GM12878 (cell line): ENCODE measurements at regions not wholly inside any gene's neighbourhood (a gene's known extent, or its start where the extent isn't known, plus 50 kb on each side); places are given as distances from the start of the nearest gene placed in this dataset.

Experiments used
- ATAC-seq: fragments of 200-7000 bp; cut with Tn5 transposase; 3 replicates; pipeline ENCODE4 v1.9.1; 2020; ENCODE audit warnings: mild to moderate bottlenecking, moderate library complexity
- BruUV-seq: library from RNA; stranded (reverse); fragments of 400-500 nt; replicated peaks from 2 replicates; lab custom pipeline; 2021; lab: Mats Ljungman, UMichigan
- CTCF ChIA-PET: fragments of 300-600 bp; sonication (Branson Sonifier 250); formaldehyde crosslinking; extraction: SDS; loops from one replicate; lab custom pipeline; 2021; ENCODE audit warnings: inconsistent platforms; lab: Yijun Ruan, JAX
- POLR2A ChIA-PET: fragments of 350-600 bp; formaldehyde crosslinking; extraction: SDS; loops from one replicate; lab custom pipeline; 2021; ENCODE audit warnings: inconsistent platforms; lab: Charles Lee
- RAD21 ChIA-PET: fragments of 300-600 bp; sonication (Branson Sonifier 250); formaldehyde crosslinking; loops from one replicate; lab custom pipeline; 2023; ENCODE audit warnings: antibody characterized with exemption; ENCODE audit not compliant: unreplicated experiment; lab: Charles Lee
- SMC1A ChIA-PET: fragments of 300-600 bp; sonication (Branson Sonifier 250); formaldehyde crosslinking; loops from one replicate; lab custom pipeline; 2023; ENCODE audit not compliant: unreplicated experiment, uncharacterized antibody; lab: Charles Lee
- DNase-seq: peaks from one replicate; pipeline ENCODE4 v3.0.0-alpha.2; 2011; ENCODE audit warnings: low read depth, low spot score
- FAIRE-seq: peaks from 3 replicates; lab custom pipeline; 2011; peaks lifted over from hg19 to GRCh38; lab: Jason Lieb, UNC
- H2AFZ ChIP-seq: 2 replicates; pipeline ENCODE4 v1.6.0; 2011; ENCODE audit warnings: low read depth, low read length, control low read depth; ENCODE audit not compliant: control insufficient read depth
- H3K27ac ChIP-seq: 2 replicates; pipeline ENCODE4 v1.5.1; 2011; ENCODE audit warnings: control low read depth; ENCODE audit not compliant: control insufficient read depth, insufficient read depth
- H3K27me3 ChIP-seq, 2 experiments: replicated peaks in 1 of 2; 2 replicates each; pipeline versions ENCODE4 v1.6.0 to v1.6.1; 2011; ENCODE audit warnings: low read length in 1 of 2; ENCODE audit not compliant: control insufficient read depth in 2 of 2, insufficient read depth in 2 of 2
- H3K36me3 ChIP-seq, 2 experiments: 2 replicates each; pipeline ENCODE4 v1.5.1; 2011; ENCODE audit warnings: low read length in 1 of 2; ENCODE audit not compliant: control insufficient read depth in 2 of 2, insufficient read depth in 2 of 2
- H3K4me1 ChIP-seq: 2 replicates; pipeline ENCODE4 v1.6.1; 2011; ENCODE audit warnings: mild to moderate bottlenecking, low read length, moderate library complexity, mixed read lengths; ENCODE audit not compliant: control insufficient read depth, insufficient read depth
- H3K4me2 ChIP-seq: 2 replicates; pipeline ENCODE4 v1.6.0; 2011; ENCODE audit warnings: control low read depth; ENCODE audit not compliant: control insufficient read depth, insufficient read depth
- H3K4me3 ChIP-seq: fragments of 200-600 bp; sonication (generic); 2 replicates; pipeline ENCODE4 v1.5.1; 2016
- H3K79me2 ChIP-seq: 2 replicates; pipeline ENCODE4 v1.6.0; 2011; ENCODE audit warnings: low read length; ENCODE audit not compliant: control insufficient read depth, insufficient read depth
- H3K9ac ChIP-seq: 2 replicates; pipeline ENCODE4 v1.8.0; 2011; ENCODE audit warnings: low read length, control low read depth, mixed read lengths; ENCODE audit not compliant: control insufficient read depth, insufficient read depth
- H3K9me3 ChIP-seq: replicated peaks from 3 replicates; pipeline ENCODE4 v1.5.1; 2011; ENCODE audit warnings: mild to moderate bottlenecking, low read length; ENCODE audit not compliant: control insufficient read depth, insufficient read depth
- H4K20me1 ChIP-seq: 2 replicates; pipeline ENCODE4 v1.6.0; 2011; ENCODE audit not compliant: control insufficient read depth, insufficient read depth
- BRCA1 ChIP-seq: IDR thresholded peaks from 2 replicates; pipeline ENCODE4 v1.6.1; 2011; ENCODE audit warnings: low read depth, low read length, improper control_type of control experiment
- CHD4 ChIP-seq: fragments of 200-600 bp; sonication (generic); IDR thresholded peaks from 2 replicates; pipeline ENCODE4 v1.6.1; 2016; ENCODE audit warnings: mild to moderate bottlenecking
- EED ChIP-seq: sonication (generic); IDR thresholded peaks from 2 replicates; pipeline ENCODE4 v1.6.1; 2016; ENCODE audit warnings: antibody characterized with exemption, low read depth
- EGR1 ChIP-seq, 2 experiments: IDR thresholded peaks; 1 replicate in 1 of 2; 2 replicates in 1 of 2; pipeline ENCODE4 v1.6.1; 2011 to 2012; ENCODE audit warnings: low read depth in 2 of 2, low read length in 2 of 2, borderline replicate concordance in 1 of 2, mild to moderate bottlenecking in 1 of 2, moderate library complexity in 1 of 2
- ESRRA ChIP-seq: IDR thresholded peaks from 2 replicates; pipeline ENCODE4 v1.6.1; 2012; ENCODE audit warnings: mild to moderate bottlenecking, low read length, improper control_type of control experiment
- KAT2A ChIP-seq: conservative IDR thresholded peaks from 2 replicates; pipeline ENCODE4 v1.6.1; 2011; ENCODE audit warnings: low read depth, low read length; ENCODE audit not compliant: control insufficient read depth
- NBN ChIP-seq: fragments of 450-650 bp; IDR thresholded peaks from 2 replicates; pipeline ENCODE4 v1.6.1; 2016
- RB1 ChIP-seq: fragments of 450-650 bp; formaldehyde crosslinking; IDR thresholded peaks from 2 replicates; pipeline ENCODE4 v1.6.1; 2017; ENCODE audit warnings: mild to moderate bottlenecking, borderline replicate concordance
- SMAD1 ChIP-seq: fragments of 450-650 bp; IDR thresholded peaks from 2 replicates; pipeline ENCODE4 v1.6.1; 2018; ENCODE audit warnings: mild to moderate bottlenecking, low read depth; ENCODE audit not compliant: partially characterized antibody
- SMC3 ChIP-seq: IDR thresholded peaks from 2 replicates; pipeline ENCODE4 v1.6.1; 2011; ENCODE audit warnings: low read length, improper control_type of control experiment, borderline replicate concordance
- STAT1 ChIP-seq: fragments of 450-650 bp; conservative IDR thresholded peaks from 2 replicates; pipeline ENCODE4 v1.6.1; 2014; ENCODE audit warnings: antibody characterized with exemption, mild to moderate bottlenecking
- YY1 ChIP-seq: IDR thresholded peaks from 2 replicates; pipeline ENCODE4 v1.6.1; 2011; ENCODE audit warnings: low read depth, mild to moderate bottlenecking, low read length
- WGBS: methylation state at CpG from one replicate; pipeline ENCODE4 v1.1.6; 2016; ENCODE audit warnings: low lambda C conversion rate; ENCODE audit not compliant: insufficient replicate concordance, insufficient coverage; ENCODE audit errors: missing lambda C conversion rate; 5-methylcytosine and 5-hydroxymethylcytosine counted together
- in situ Hi-C: fragments of 300-500 bp; cut with MboI; formaldehyde crosslinking; loops from 9 replicates; pipeline ENCODE4 v1.14.3; 2018; ENCODE audit warnings: mixed read lengths
- intact Hi-C: fragments of 100-400 bp; cut with micrococcal nuclease; formaldehyde crosslinking; loops from one replicate; pipeline ENCODE4 v1.14.2; 2022; ENCODE audit not compliant: unreplicated experiment
- TF ChIP-seq, protein P1 (sequence below): IDR thresholded peaks from 2 replicates; pipeline ENCODE4 v1.6.1; 2011; ENCODE audit warnings: low read depth, low read length, improper control_type of control experiment, borderline replicate concordance
- TF ChIP-seq, protein P2 (sequence below): fragments of 450-650 bp; IDR thresholded peaks from 2 replicates; pipeline ENCODE4 v1.6.1; 2016; ENCODE audit warnings: mild to moderate bottlenecking

DNA sequence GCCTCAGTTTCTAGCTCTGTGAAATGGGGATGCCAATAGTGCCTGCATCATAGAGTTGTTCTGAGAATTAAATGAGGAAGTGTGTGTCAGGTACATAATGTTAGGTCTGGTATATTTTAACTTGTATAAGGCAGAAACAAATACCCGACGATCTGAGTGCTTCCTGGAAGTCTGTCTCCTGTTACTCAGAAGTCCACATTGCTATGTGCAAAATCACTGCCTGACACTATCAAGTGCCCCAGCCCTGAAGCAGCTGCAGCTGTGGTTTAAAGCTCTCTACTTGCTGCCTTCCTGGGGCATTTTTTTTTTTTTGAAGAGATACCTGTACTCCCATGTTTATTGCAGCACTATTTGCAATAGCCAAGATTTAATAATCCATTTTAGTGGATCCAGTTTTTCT lies 125.3 kb downstream of the SLC4A3 start:
- Histone ChIP-seq H3K79me2 (no peaks in the 10 kb centered on the region), H3K9me3 (no peaks in the 10 kb centered on the region; the same call in 2 of the 3 replicates), H3K4me2 (no peak overlapping the region), H3K9ac (no peak overlapping the region), H3K27ac (no peak overlapping the region), H3K4me3 (no peak overlapping the region), H3K36me3 (no peaks in the 10 kb centered on the region), H3K27me3 (no peaks in the 10 kb centered on the region; a peak in 1 of 4 replicates), H4K20me1 (no peaks in the 10 kb centered on the region), H2AFZ (no peak overlapping the region), H3K4me1 (no peaks in the 10 kb centered on the region)
- CTCF ChIA-PET: no interaction called here
- DNase-seq (no peak), FAIRE-seq (no peak), ATAC-seq (no peak)
- POLR2A ChIA-PET: no interaction called here
- 0% methylated on average over 2 of the region's 2 CpGs for WGBS
- in situ Hi-C loops (no loop called here), intact Hi-C loops (no loop called here)
- no TSS peak for BruUV-seq
- TF ChIP-seq EED: no peak
- no peak for TF ChIP-seq EGR1 (IDR thresholded peaks at IDR 0.05; ENCODE audit: borderline replicate concordance in 1 of 2, low read depth in 2 of 2, low read length in 2 of 2)
- TF ChIP-seq RB1: no peak
- TF ChIP-seq, protein P1, sequence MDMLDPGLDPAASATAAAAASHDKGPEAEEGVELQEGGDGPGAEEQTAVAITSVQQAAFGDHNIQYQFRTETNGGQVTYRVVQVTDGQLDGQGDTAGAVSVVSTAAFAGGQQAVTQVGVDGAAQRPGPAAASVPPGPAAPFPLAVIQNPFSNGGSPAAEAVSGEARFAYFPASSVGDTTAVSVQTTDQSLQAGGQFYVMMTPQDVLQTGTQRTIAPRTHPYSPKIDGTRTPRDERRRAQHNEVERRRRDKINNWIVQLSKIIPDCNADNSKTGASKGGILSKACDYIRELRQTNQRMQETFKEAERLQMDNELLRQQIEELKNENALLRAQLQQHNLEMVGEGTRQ: no peak
- SMC1A ChIA-PET: no interaction called here
- RAD21 ChIA-PET: no interaction called here

DNA sequence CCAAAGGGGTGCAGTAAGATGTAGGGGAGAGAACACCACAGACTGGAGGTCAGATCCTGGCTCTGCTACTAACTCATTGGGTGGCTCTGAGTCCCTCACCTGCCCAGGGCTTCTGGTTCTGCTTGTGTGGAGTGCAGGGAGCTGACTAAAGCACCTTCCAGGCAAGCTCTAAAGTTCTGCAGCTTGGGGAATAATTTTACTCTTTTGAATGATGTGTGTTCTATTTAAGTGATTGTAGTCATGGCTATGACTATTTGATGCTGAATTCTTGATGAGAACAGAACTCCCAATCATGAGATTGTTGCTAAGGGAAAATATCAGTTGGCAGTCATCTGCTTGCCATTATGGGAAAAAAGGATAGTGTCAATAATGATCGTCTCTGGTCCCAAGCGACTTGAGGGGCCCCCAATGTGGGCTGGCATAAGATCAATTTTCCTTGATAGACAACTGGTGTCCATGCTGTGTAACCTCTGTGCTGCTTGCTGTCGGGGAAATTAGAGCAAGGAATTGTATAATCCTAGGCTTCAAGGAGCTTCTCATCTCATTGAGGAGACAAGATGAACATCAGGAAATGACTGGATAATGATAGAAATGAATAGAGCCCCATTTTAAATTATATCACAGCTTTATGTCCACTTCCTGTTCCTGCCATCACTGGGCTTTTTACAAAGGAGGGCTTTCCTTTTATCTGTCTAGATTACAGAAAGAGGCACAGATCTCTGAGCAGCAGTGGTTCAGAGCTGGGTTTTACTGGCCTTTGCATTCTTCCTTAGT lies 131.7 kb downstream of the SLC4A3 start:
- Histone ChIP-seq H3K9me3 (no peaks in the 10 kb centered on the region; the same call in 2 of the 3 replicates), H3K27ac (no peak overlapping the region), H3K27me3 (no peaks in the 10 kb centered on the region), H3K4me3 (no peak overlapping the region), H3K4me1 (no peaks in the 10 kb centered on the region), H3K79me2 (no peaks in the 10 kb centered on the region), H3K36me3 (no peaks in the 10 kb centered on the region), H2AFZ (no peak overlapping the region), H4K20me1 (no peaks in the 10 kb centered on the region), H3K4me2 (no peak overlapping the region), H3K9ac (no peak overlapping the region)
- POLR2A ChIA-PET: no interaction called here
- ATAC-seq (no peak), FAIRE-seq (no peak), DNase-seq (no peak)
- CTCF ChIA-PET: interaction anchor here (0.9 kb wide), 1 partner anchor 10 kb away, joined by 3 read pairs; no protein-coding TSS in a partner anchor
- intact Hi-C loops (no loop called here), in situ Hi-C loops (no loop called here)
- RAD21 ChIA-PET: no interaction called here
- WGBS: 34% methylated on average over 3 of the region's 3 CpGs
- SMC1A ChIA-PET: no interaction called here
- BruUV-seq: no TSS peak
- TF ChIP-seq ESRRA (no peak), STAT1 (no peak), SMC3 (no peak), CHD4 (no peak), SMAD1 (no peak), BRCA1 (no peak), NBN (no peak), KAT2A (no peak), YY1 (no peak)
- TF ChIP-seq, protein P1: no peak
- TF ChIP-seq, protein P2, sequence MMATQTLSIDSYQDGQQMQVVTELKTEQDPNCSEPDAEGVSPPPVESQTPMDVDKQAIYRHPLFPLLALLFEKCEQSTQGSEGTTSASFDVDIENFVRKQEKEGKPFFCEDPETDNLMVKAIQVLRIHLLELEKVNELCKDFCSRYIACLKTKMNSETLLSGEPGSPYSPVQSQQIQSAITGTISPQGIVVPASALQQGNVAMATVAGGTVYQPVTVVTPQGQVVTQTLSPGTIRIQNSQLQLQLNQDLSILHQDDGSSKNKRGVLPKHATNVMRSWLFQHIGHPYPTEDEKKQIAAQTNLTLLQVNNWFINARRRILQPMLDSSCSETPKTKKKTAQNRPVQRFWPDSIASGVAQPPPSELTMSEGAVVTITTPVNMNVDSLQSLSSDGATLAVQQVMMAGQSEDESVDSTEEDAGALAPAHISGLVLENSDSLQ: no peak
